GM23338 (cell line): ENCODE measurements at regions not wholly inside any gene's neighbourhood (a gene's known extent, or its start where the extent isn't known, plus 50 kb on each side); places are given as distances from the start of the nearest gene placed in this dataset.

Experiments
- ATAC-seq: fragments of 200-7000 bp; cut with Tn5 transposase; 3 replicates; pipeline ENCODE4 v1.9.1; 2020
- DNase-seq: peaks from one replicate; pipeline ENCODE4 v3.0.0-alpha.2; 2015; ENCODE audit warnings: low spot score
- H2AFZ ChIP-seq: fragments of 200-600 bp; sonication (generic); 2 replicates; pipeline ENCODE4 v1.8.0; 2016; ENCODE audit warnings: antibody characterized with exemption, mild to moderate bottlenecking, moderate library complexity
- H3F3A ChIP-seq: fragments of 200-600 bp; sonication (generic); replicated peaks from 2 replicates; pipeline ENCODE4 v1.8.0; 2017; ENCODE audit warnings: antibody characterized with exemption, mixed run types, low read depth
- H3K27ac ChIP-seq: fragments of 200-600 bp; sonication (generic); 2 replicates; pipeline ENCODE4 v1.6.1; 2016; ENCODE audit warnings: low read depth
- H3K27me3 ChIP-seq: fragments of 200-600 bp; sonication (generic); 2 replicates; pipeline ENCODE4 v1.8.0; 2016; ENCODE audit warnings: mild to moderate bottlenecking, mixed run types, moderate library complexity; ENCODE audit not compliant: insufficient read depth
- H3K36me3 ChIP-seq: fragments of 200-600 bp; sonication (generic); 2 replicates; pipeline ENCODE4 v1.8.0; 2016; ENCODE audit warnings: mild to moderate bottlenecking; ENCODE audit not compliant: insufficient read depth
- H3K4me1 ChIP-seq: fragments of 200-600 bp; sonication (generic); 2 replicates; pipeline ENCODE4 v1.8.0; 2016; ENCODE audit warnings: mild to moderate bottlenecking, moderate library complexity; ENCODE audit not compliant: insufficient read depth
- H3K4me2 ChIP-seq: fragments of 200-600 bp; sonication (generic); 2 replicates; pipeline ENCODE4 v1.7.1; 2017; ENCODE audit warnings: mixed run types
- H3K4me3 ChIP-seq: fragments of 200-600 bp; sonication (generic); 2 replicates; pipeline ENCODE4 v1.6.1; 2016; ENCODE audit warnings: mixed run types
- H3K79me2 ChIP-seq: fragments of 200-600 bp; sonication (generic); replicated peaks from 2 replicates; pipeline ENCODE4 v1.8.0; 2017; ENCODE audit warnings: mild to moderate bottlenecking; ENCODE audit not compliant: insufficient read depth
- H3K9me2 ChIP-seq: fragments of 200-600 bp; sonication (generic); 2 replicates; pipeline ENCODE4 v1.8.0; 2017; ENCODE audit not compliant: insufficient read depth
- H4K20me1 ChIP-seq: fragments of 200-600 bp; sonication (generic); replicated peaks from 2 replicates; pipeline ENCODE4 v1.8.0; 2017; ENCODE audit warnings: mild to moderate bottlenecking; ENCODE audit not compliant: insufficient read depth
- H3K27ac Mint-ChIP-seq: 2 replicates; pipeline ENCODE4 v1.8.0; 2020; ENCODE audit warnings: inconsistent platforms, mild to moderate bottlenecking, moderate library complexity, mixed read lengths
- H3K27me3 Mint-ChIP-seq: 3 replicates; pipeline ENCODE4 v1.8.0; 2022; ENCODE audit warnings: low read depth, mild to moderate bottlenecking, moderate library complexity, mixed read lengths, inconsistent platforms; ENCODE audit not compliant: insufficient read depth, poor library complexity
- H3K36me3 Mint-ChIP-seq: 3 replicates; pipeline ENCODE4 v1.8.0; 2021; ENCODE audit warnings: low read depth, mild to moderate bottlenecking, inconsistent platforms, moderate library complexity, mixed read lengths
- H3K4me1 Mint-ChIP-seq: 3 replicates; pipeline ENCODE4 v1.8.0; 2020; ENCODE audit warnings: mild to moderate bottlenecking, inconsistent platforms, mixed read lengths
- H3K4me3 Mint-ChIP-seq: 3 replicates; pipeline ENCODE4 v1.8.0; 2021; ENCODE audit warnings: moderate library complexity, mild to moderate bottlenecking, inconsistent platforms, mixed read lengths
- H3K9me3 Mint-ChIP-seq: 3 replicates; pipeline ENCODE4 v1.8.0; 2020; ENCODE audit warnings: moderate library complexity, mild to moderate bottlenecking, inconsistent platforms, mixed read lengths
- NANOG ChIP-seq: IDR thresholded peaks from 2 replicates; pipeline ENCODE4 v1.6.1; 2016; ENCODE audit warnings: antibody characterized with exemption, borderline replicate concordance
- POLR2AphosphoS5 ChIP-seq: IDR thresholded peaks from 2 replicates; pipeline ENCODE4 v1.6.1; 2016; ENCODE audit warnings: antibody characterized with exemption, low read depth
- REST ChIP-seq: IDR thresholded peaks from one replicate; pipeline ENCODE4 v1.6.1; 2018; ENCODE audit warnings: antibody characterized with exemption; ENCODE audit not compliant: unreplicated experiment
- STAT1 ChIP-seq: IDR thresholded peaks from one replicate; pipeline ENCODE4 v1.6.1; 2016; ENCODE audit warnings: antibody characterized with exemption; ENCODE audit not compliant: unreplicated experiment
- ZNF114 ChIP-seq: fragments of 250-450 bp; sonication (Bioruptor Pico); IDR thresholded peaks from 2 replicates; pipeline ENCODE4 v1.5.0; 2020; ENCODE audit warnings: mild to moderate bottlenecking, moderate library complexity
- ZNF331 ChIP-seq: fragments of 250-450 bp; sonication (Bioruptor Pico); IDR thresholded peaks from 2 replicates; pipeline ENCODE4 v1.5.0; 2020; ENCODE audit warnings: low read depth, mild to moderate bottlenecking, moderate library complexity
- TF ChIP-seq, protein P1 (sequence below): fragments of 250-450 bp; sonication (Bioruptor Pico); IDR thresholded peaks from 2 replicates; pipeline ENCODE4 v1.5.0; 2020; ENCODE audit warnings: mild to moderate bottlenecking, moderate library complexity

GRCh38 chr4:124938836-124939235 is 226.3 kb upstream of the ANKRD50 start (continued):
- TF ChIP-seq, protein P1, sequence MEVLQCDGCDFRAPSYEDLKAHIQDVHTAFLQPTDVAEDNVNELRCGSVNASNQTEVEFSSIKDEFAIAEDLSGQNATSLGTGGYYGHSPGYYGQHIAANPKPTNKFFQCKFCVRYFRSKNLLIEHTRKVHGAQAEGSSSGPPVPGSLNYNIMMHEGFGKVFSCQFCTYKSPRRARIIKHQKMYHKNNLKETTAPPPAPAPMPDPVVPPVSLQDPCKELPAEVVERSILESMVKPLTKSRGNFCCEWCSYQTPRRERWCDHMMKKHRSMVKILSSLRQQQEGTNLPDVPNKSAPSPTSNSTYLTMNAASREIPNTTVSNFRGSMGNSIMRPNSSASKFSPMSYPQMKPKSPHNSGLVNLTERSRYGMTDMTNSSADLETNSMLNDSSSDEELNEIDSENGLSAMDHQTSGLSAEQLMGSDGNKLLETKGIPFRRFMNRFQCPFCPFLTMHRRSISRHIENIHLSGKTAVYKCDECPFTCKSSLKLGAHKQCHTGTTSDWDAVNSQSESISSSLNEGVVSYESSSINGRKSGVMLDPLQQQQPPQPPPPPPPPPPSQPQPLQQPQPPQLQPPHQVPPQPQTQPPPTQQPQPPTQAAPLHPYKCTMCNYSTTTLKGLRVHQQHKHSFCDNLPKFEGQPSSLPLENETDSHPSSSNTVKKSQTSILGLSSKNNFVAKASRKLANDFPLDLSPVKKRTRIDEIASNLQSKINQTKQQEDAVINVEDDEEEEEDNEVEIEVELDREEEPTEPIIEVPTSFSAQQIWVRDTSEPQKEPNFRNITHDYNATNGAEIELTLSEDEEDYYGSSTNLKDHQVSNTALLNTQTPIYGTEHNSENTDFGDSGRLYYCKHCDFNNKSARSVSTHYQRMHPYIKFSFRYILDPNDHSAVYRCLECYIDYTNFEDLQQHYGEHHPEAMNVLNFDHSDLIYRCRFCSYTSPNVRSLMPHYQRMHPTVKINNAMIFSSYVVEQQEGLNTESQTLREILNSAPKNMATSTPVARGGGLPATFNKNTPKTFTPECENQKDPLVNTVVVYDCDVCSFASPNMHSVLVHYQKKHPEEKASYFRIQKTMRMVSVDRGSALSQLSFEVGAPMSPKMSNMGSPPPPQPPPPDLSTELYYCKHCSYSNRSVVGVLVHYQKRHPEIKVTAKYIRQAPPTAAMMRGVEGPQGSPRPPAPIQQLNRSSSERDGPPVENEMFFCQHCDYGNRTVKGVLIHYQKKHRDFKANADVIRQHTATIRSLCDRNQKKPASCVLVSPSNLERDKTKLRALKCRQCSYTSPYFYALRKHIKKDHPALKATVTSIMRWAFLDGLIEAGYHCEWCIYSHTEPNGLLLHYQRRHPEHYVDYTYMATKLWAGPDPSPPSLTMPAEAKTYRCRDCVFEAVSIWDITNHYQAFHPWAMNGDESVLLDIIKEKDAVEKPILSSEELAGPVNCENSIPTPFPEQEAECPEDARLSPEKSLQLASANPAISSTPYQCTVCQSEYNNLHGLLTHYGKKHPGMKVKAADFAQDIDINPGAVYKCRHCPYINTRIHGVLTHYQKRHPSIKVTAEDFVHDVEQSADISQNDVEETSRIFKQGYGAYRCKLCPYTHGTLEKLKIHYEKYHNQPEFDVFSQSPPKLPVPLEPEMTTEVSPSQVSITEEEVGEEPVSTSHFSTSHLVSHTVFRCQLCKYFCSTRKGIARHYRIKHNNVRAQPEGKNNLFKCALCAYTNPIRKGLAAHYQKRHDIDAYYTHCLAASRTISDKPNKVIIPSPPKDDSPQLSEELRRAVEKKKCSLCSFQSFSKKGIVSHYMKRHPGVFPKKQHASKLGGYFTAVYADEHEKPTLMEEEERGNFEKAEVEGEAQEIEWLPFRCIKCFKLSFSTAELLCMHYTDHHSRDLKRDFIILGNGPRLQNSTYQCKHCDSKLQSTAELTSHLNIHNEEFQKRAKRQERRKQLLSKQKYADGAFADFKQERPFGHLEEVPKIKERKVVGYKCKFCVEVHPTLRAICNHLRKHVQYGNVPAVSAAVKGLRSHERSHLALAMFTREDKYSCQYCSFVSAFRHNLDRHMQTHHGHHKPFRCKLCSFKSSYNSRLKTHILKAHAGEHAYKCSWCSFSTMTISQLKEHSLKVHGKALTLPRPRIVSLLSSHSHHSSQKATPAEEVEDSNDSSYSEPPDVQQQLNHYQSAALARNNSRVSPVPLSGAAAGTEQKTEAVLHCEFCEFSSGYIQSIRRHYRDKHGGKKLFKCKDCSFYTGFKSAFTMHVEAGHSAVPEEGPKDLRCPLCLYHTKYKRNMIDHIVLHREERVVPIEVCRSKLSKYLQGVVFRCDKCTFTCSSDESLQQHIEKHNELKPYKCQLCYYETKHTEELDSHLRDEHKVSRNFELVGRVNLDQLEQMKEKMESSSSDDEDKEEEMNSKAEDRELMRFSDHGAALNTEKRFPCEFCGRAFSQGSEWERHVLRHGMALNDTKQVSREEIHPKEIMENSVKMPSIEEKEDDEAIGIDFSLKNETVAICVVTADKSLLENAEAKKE, result no peak
- TF ChIP-seq REST (no peak), ZNF114 (CRISPR knock-in tag) (no peak)

GRCh38 chr4:124937993-124938392 is 225.5 kb upstream of the ANKRD50 start:
- Histone ChIP-seq H3K4me3 (no peak overlapping the region), H3K27ac (no peak overlapping the region), H3K36me3 (no peaks in the 10 kb centered on the region), H3K9me2 (no peaks in the 10 kb centered on the region), H3K4me1 (peaks cover 15% of the 10 kb centered on the region), H3K27me3 (no peaks in the 10 kb centered on the region), H2AFZ (peak overlapping the region; percentile 34; the same call in 1 of the 2 replicates), H3K4me2 (no peak overlapping the region), H3K79me2 (no peaks in the 10 kb centered on the region), H4K20me1 (no peaks in the 10 kb centered on the region), H3F3A (no peaks in the 10 kb centered on the region)
- no peak overlapping the region for H3K4me3 Mint-ChIP-seq
- no peaks in the 10 kb centered on the region for H3K36me3 Mint-ChIP-seq
- DNase-seq (no peak), ATAC-seq (no peak)
- H3K9me3 Mint-ChIP-seq, result no peaks in the 10 kb centered on the region
- peaks cover 29% of the 10 kb centered on the region for H3K4me1 Mint-ChIP-seq
- H3K27me3 Mint-ChIP-seq, result no peaks in the 10 kb centered on the region
- H3K27ac Mint-ChIP-seq, result peak overlapping the region; percentile 67; the same call in 1 of the 2 replicates
- TF ChIP-seq ZNF114 (CRISPR knock-in tag) (no peak), NANOG (no peak), ZNF331 (CRISPR knock-in tag) (no peak), STAT1 (no peak), POLR2AphosphoS5 (no peak)
- TF ChIP-seq, protein P1, result no peak
